GM12892 (cell line): ENCODE measurements at regions not wholly inside any gene's neighbourhood (a gene's known extent, or its start where the extent isn't known, plus 50 kb on each side); places are given as distances from the start of the nearest gene placed in this dataset.

ENCODE experiments used
- POLR2A ChIP-seq: IDR thresholded peaks from 2 replicates; pipeline ENCODE4 v1.6.1; 2011; ENCODE audit warnings: low read depth, low read length, control low read depth
- POLR2AphosphoS5 ChIP-seq: IDR thresholded peaks from 2 replicates; pipeline ENCODE4 v1.6.1; 2011; ENCODE audit warnings: low read depth, low read length, control low read depth
- TAF1 ChIP-seq: IDR thresholded peaks from 2 replicates; pipeline ENCODE4 v1.6.1; 2011; ENCODE audit warnings: low read depth, mild to moderate bottlenecking, control low read depth, low read length, borderline replicate concordance

- TF ChIP-seq POLR2AphosphoS5 (no peak), TAF1 (no peak), POLR2A (no peak)
Measured at GRCh38 chr11:104588970-104589369, 309.3 kb downstream of the CASP12 start.
